Liver (tissue), 8 donors: ENCODE measurements at regions not wholly inside any gene's neighbourhood (a gene's known extent, or its start where the extent isn't known, plus 50 kb on each side); places are given as distances from the start of the nearest gene placed in this dataset.

Source experiments
- DNase-seq: peaks from one replicate; pipeline ENCODE4 v3.0.0-alpha.2; 2017; ENCODE audit warnings: low spot score
- H3K27ac ChIP-seq, 2 donors: one replicate each; pipeline ENCODE4 v1.7.0; 2013; ENCODE audit warnings: inconsistent platforms in 2 of 2, low read length in 2 of 2, control low read depth in 1 of 2, low read depth in 1 of 2, mild to moderate bottlenecking in 1 of 2
- H3K27me3 ChIP-seq, 4 donors: one replicate each; pipeline versions ENCODE4 v1.6.1 to v1.7.0; 2013; ENCODE audit warnings: low read length in 3 of 4, inconsistent platforms in 1 of 4, mild to moderate bottlenecking in 1 of 4, moderate library complexity in 1 of 4; ENCODE audit not compliant: control insufficient read depth in 4 of 4, insufficient read depth in 4 of 4
- H3K36me3 ChIP-seq, 4 donors: one replicate each; pipeline versions ENCODE4 v1.6.1 to v1.7.0; 2013; ENCODE audit warnings: low read length in 3 of 4, mild to moderate bottlenecking in 3 of 4, low read depth in 1 of 4, moderate library complexity in 1 of 4; ENCODE audit not compliant: control insufficient read depth in 4 of 4, insufficient read depth in 3 of 4
- H3K4me1 ChIP-seq, 4 donors: one replicate each; pipeline versions ENCODE4 v1.6.1 to v1.7.0; 2013; ENCODE audit warnings: low read length in 3 of 4, mild to moderate bottlenecking in 3 of 4, moderate library complexity in 1 of 4; ENCODE audit not compliant: control insufficient read depth in 4 of 4, insufficient read depth in 4 of 4
- H3K4me3 ChIP-seq, 3 donors: one replicate each; pipeline versions ENCODE4 v1.6.1 to v1.7.0; 2013; ENCODE audit warnings: low read length in 3 of 3, control low read depth in 1 of 3, low read depth in 1 of 3, mild to moderate bottlenecking in 1 of 3
- H3K9ac ChIP-seq, 2 donors: one replicate each; pipeline ENCODE4 v1.7.0; 2013; ENCODE audit warnings: low read length in 2 of 2, mild to moderate bottlenecking in 2 of 2, moderate library complexity in 2 of 2, control low read depth in 1 of 2, low read depth in 1 of 2
- H3K9me3 ChIP-seq, 4 donors: one replicate each; pipeline versions ENCODE4 v1.6.1 to v1.7.0; 2013; ENCODE audit warnings: low read length in 3 of 4; ENCODE audit not compliant: control insufficient read depth in 4 of 4
- EGR1 ChIP-seq, 2 donors: IDR thresholded peaks; 2 replicates each; pipeline ENCODE4 v1.6.1; 2016 to 2018; ENCODE audit warnings: antibody characterized with exemption in 2 of 2, low read depth in 2 of 2
- FOXA1 ChIP-seq: IDR thresholded peaks from 2 replicates; pipeline ENCODE4 v1.6.1; 2016; ENCODE audit warnings: antibody characterized with exemption
- FOXA2 ChIP-seq: IDR thresholded peaks from 2 replicates; pipeline ENCODE4 v1.6.1; 2016; ENCODE audit warnings: antibody characterized with exemption
- GABPA ChIP-seq, 2 donors: IDR thresholded peaks in 1 of 2; conservative IDR thresholded peaks in 1 of 2; 2 replicates each; pipeline ENCODE4 v1.6.1; 2016; ENCODE audit warnings: antibody characterized with exemption in 2 of 2, mild to moderate bottlenecking in 1 of 2, moderate library complexity in 1 of 2
- HNF4A ChIP-seq, 2 donors: conservative IDR thresholded peaks; 2 replicates each; pipeline ENCODE4 v1.6.1; 2016; ENCODE audit warnings: antibody characterized with exemption in 2 of 2, mild to moderate bottlenecking in 2 of 2
- HNF4G ChIP-seq: IDR thresholded peaks from 2 replicates; pipeline ENCODE4 v1.6.1; 2016; ENCODE audit warnings: antibody characterized with exemption
- JUND ChIP-seq, 2 donors: IDR thresholded peaks; 2 replicates each; pipeline ENCODE4 v1.6.1; 2016; ENCODE audit warnings: antibody characterized with exemption in 2 of 2
- NR2F2 ChIP-seq: IDR thresholded peaks from 2 replicates; pipeline ENCODE4 v1.6.1; 2016; ENCODE audit warnings: antibody characterized with exemption
- RAD21 ChIP-seq, 2 donors: IDR thresholded peaks; 2 replicates each; pipeline ENCODE4 v1.6.1; 2016; ENCODE audit warnings: antibody characterized with exemption in 2 of 2, mild to moderate bottlenecking in 2 of 2
- RXRA ChIP-seq, 2 donors: IDR thresholded peaks; 2 replicates each; pipeline ENCODE4 v1.6.1; 2017 to 2018; ENCODE audit warnings: antibody characterized with exemption in 2 of 2, mild to moderate bottlenecking in 1 of 2
- SP1 ChIP-seq: IDR thresholded peaks from 2 replicates; pipeline ENCODE4 v1.6.1; 2018; ENCODE audit warnings: antibody characterized with exemption, mild to moderate bottlenecking
- TAF1 ChIP-seq: conservative IDR thresholded peaks from 2 replicates; pipeline ENCODE4 v1.6.1; 2016; ENCODE audit warnings: antibody characterized with exemption, mild to moderate bottlenecking
- YY1 ChIP-seq: IDR thresholded peaks from 2 replicates; pipeline ENCODE4 v1.6.1; 2016; ENCODE audit warnings: antibody characterized with exemption, mild to moderate bottlenecking
- WGBS: extraction: QIAGEN DNeasy Blood & Tissue Kit; methylation state at CpG from one replicate; pipeline ENCODE4 v1.1.7; 2013; 5-methylcytosine and 5-hydroxymethylcytosine counted together
- TF ChIP-seq, protein P1 (sequence below): IDR thresholded peaks from 2 replicates; pipeline ENCODE4 v1.6.1; 2016; ENCODE audit warnings: antibody characterized with exemption
- TF ChIP-seq, protein P2 (sequence below): IDR thresholded peaks from 2 replicates; pipeline ENCODE4 v1.6.1; 2016; ENCODE audit warnings: antibody characterized with exemption
- TF ChIP-seq, protein P3 (sequence below): fragments of 150-350 bp; IDR thresholded peaks from 2 replicates; pipeline ENCODE4 v1.5.1; 2017; ENCODE audit warnings: improper control_type of control experiment, low read depth, low read length; ENCODE audit not compliant: missing input control
- TF ChIP-seq, protein P4 (sequence below): IDR thresholded peaks from 2 replicates; pipeline ENCODE4 v1.6.1; 2016; ENCODE audit warnings: antibody characterized with exemption, mild to moderate bottlenecking
- TF ChIP-seq, protein P5 (sequence below): IDR thresholded peaks from 2 replicates; pipeline ENCODE4 v1.6.1; 2016; ENCODE audit warnings: antibody characterized with exemption
- donor health status: healthy.
- donor health status: healthy.
- donor health status: healthy.
- donor health status: healthy.
- donor health status: healthy.

DNA sequence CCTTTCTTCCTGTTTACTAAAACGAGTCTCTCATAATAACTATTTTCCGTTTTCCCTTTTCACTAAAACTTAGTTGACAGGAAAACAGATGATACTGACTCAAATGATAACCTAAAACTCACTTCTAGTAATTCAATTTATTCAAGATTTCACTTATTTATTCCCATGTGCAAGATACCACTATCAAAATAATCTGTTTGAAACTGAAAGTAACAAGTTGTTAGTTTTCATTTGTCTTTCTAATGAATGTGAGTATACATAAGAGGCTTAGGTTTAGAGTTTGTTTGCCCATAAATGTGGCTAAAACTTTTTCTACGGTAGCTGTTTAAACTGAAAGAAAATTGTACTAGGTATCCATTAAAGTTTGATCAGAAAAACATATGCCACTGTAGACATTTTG lies 314.9 kb upstream of the STEAP1 start:
- Histone ChIP-seq H3K27ac (no peak overlapping the region), H3K36me3 (no peaks in the 10 kb centered on the region), H3K4me3 (no peak overlapping the region), H3K9me3 (no peaks in the 10 kb centered on the region), H3K27me3 (no peaks in the 10 kb centered on the region), H3K4me1 (no peaks in the 10 kb centered on the region), H3K9ac (no peak overlapping the region)
- no peak for DNase-seq
- WGBS: 53% methylated on average over 3 of the region's 3 CpGs
- TF ChIP-seq HNF4A (conservative IDR thresholded peaks at IDR 0.05) (no peak), YY1 (no peak), SP1 (no peak), FOXA2 (no peak), EGR1 (IDR thresholded peaks at IDR 0.05; ENCODE audit: low read depth in 2 of 2) (no peak), TAF1 (no peak), FOXA1 (no peak), NR2F2 (no peak), GABPA (IDR thresholded peaks at IDR 0.05 in 1 of 2, conservative IDR thresholded peaks at IDR 0.05 in 1 of 2) (no peak), HNF4G (no peak), RAD21 (IDR thresholded peaks at IDR 0.05) (no peak), JUND (IDR thresholded peaks at IDR 0.05) (no peak), RXRA (IDR thresholded peaks at IDR 0.05) (no peak)
- TF ChIP-seq, protein P1, sequence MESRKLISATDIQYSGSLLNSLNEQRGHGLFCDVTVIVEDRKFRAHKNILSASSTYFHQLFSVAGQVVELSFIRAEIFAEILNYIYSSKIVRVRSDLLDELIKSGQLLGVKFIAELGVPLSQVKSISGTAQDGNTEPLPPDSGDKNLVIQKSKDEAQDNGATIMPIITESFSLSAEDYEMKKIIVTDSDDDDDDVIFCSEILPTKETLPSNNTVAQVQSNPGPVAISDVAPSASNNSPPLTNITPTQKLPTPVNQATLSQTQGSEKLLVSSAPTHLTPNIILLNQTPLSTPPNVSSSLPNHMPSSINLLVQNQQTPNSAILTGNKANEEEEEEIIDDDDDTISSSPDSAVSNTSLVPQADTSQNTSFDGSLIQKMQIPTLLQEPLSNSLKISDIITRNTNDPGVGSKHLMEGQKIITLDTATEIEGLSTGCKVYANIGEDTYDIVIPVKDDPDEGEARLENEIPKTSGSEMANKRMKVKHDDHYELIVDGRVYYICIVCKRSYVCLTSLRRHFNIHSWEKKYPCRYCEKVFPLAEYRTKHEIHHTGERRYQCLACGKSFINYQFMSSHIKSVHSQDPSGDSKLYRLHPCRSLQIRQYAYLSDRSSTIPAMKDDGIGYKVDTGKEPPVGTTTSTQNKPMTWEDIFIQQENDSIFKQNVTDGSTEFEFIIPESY: no peak
- TF ChIP-seq, protein P2, sequence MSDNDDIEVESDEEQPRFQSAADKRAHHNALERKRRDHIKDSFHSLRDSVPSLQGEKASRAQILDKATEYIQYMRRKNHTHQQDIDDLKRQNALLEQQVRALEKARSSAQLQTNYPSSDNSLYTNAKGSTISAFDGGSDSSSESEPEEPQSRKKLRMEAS: no peak
- TF ChIP-seq, protein P3, sequence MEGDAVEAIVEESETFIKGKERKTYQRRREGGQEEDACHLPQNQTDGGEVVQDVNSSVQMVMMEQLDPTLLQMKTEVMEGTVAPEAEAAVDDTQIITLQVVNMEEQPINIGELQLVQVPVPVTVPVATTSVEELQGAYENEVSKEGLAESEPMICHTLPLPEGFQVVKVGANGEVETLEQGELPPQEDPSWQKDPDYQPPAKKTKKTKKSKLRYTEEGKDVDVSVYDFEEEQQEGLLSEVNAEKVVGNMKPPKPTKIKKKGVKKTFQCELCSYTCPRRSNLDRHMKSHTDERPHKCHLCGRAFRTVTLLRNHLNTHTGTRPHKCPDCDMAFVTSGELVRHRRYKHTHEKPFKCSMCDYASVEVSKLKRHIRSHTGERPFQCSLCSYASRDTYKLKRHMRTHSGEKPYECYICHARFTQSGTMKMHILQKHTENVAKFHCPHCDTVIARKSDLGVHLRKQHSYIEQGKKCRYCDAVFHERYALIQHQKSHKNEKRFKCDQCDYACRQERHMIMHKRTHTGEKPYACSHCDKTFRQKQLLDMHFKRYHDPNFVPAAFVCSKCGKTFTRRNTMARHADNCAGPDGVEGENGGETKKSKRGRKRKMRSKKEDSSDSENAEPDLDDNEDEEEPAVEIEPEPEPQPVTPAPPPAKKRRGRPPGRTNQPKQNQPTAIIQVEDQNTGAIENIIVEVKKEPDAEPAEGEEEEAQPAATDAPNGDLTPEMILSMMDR: no peak
- TF ChIP-seq, protein P4, sequence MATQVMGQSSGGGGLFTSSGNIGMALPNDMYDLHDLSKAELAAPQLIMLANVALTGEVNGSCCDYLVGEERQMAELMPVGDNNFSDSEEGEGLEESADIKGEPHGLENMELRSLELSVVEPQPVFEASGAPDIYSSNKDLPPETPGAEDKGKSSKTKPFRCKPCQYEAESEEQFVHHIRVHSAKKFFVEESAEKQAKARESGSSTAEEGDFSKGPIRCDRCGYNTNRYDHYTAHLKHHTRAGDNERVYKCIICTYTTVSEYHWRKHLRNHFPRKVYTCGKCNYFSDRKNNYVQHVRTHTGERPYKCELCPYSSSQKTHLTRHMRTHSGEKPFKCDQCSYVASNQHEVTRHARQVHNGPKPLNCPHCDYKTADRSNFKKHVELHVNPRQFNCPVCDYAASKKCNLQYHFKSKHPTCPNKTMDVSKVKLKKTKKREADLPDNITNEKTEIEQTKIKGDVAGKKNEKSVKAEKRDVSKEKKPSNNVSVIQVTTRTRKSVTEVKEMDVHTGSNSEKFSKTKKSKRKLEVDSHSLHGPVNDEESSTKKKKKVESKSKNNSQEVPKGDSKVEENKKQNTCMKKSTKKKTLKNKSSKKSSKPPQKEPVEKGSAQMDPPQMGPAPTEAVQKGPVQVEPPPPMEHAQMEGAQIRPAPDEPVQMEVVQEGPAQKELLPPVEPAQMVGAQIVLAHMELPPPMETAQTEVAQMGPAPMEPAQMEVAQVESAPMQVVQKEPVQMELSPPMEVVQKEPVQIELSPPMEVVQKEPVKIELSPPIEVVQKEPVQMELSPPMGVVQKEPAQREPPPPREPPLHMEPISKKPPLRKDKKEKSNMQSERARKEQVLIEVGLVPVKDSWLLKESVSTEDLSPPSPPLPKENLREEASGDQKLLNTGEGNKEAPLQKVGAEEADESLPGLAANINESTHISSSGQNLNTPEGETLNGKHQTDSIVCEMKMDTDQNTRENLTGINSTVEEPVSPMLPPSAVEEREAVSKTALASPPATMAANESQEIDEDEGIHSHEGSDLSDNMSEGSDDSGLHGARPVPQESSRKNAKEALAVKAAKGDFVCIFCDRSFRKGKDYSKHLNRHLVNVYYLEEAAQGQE: no peak
- TF ChIP-seq, protein P5, sequence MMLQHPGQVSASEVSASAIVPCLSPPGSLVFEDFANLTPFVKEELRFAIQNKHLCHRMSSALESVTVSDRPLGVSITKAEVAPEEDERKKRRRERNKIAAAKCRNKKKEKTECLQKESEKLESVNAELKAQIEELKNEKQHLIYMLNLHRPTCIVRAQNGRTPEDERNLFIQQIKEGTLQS: no peak
